GM12865 (cell line): ENCODE measurements at regions not wholly inside any gene's neighbourhood (a gene's known extent, or its start where the extent isn't known, plus 50 kb on each side); places are given as distances from the start of the nearest gene placed in this dataset.

Experiments used
- DNase-seq: peaks from one replicate; pipeline ENCODE4 v3.0.0; 2010; ENCODE audit warnings: low read depth
- H3K4me3 ChIP-seq: 2 replicates; pipeline ENCODE4 v1.5.1; 2011; ENCODE audit warnings: mild to moderate bottlenecking, low read depth, low read length, control low read depth
- TF ChIP-seq, protein P1 (sequence below): IDR thresholded peaks from 2 replicates; pipeline ENCODE4 v1.5.1; 2011; ENCODE audit warnings: low read length, control low read depth, low read depth, inconsistent platforms; ENCODE audit not compliant: insufficient read depth; ENCODE audit errors: missing control alignments

DNA sequence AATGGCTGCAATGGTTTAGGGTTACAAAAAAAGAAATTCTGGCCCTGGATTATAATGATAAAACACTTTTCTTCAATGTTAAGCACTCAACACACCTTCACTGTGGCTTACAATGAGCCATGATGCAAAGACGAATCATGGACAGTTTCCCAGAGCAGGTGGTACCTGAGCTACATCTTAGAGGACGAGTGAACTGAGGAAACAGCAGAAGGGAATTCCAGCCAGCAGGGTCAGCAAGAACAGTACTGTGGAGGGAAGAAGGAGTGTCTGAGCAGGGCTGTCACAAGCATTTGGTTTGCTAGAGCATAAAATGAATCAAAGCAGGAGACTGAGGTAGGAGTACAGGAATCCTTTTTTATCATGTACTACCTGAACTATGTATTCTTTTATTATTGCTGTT, 332.8 kb upstream of the C11orf87 start:
- no peak for DNase-seq
- TF ChIP-seq, protein P1, sequence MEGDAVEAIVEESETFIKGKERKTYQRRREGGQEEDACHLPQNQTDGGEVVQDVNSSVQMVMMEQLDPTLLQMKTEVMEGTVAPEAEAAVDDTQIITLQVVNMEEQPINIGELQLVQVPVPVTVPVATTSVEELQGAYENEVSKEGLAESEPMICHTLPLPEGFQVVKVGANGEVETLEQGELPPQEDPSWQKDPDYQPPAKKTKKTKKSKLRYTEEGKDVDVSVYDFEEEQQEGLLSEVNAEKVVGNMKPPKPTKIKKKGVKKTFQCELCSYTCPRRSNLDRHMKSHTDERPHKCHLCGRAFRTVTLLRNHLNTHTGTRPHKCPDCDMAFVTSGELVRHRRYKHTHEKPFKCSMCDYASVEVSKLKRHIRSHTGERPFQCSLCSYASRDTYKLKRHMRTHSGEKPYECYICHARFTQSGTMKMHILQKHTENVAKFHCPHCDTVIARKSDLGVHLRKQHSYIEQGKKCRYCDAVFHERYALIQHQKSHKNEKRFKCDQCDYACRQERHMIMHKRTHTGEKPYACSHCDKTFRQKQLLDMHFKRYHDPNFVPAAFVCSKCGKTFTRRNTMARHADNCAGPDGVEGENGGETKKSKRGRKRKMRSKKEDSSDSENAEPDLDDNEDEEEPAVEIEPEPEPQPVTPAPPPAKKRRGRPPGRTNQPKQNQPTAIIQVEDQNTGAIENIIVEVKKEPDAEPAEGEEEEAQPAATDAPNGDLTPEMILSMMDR = no peak
- H3K4me3 ChIP-seq = no peak overlapping the region

DNA sequence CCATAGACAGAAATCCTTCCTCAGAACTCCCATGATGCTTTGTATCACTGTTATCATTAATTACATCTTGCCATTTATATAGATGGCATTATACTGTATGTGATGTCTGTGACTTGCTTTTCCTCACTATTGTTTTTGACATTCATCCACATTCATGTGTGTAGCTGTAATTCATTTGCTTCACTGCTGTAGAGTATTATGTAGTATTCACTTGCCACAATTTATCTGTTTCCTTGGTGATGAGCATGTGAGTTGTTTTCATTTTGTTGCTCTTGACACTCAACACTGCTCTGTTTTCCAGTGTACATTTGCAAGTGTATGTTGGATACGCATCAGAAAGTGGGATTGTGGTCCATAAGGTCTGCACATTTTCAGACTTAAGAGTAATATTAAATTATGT, 328.6 kb upstream of the C11orf87 start:
- TF ChIP-seq, protein P1 = no peak
- no peak for DNase-seq
- H3K4me3 ChIP-seq = no peak overlapping the region

DNA sequence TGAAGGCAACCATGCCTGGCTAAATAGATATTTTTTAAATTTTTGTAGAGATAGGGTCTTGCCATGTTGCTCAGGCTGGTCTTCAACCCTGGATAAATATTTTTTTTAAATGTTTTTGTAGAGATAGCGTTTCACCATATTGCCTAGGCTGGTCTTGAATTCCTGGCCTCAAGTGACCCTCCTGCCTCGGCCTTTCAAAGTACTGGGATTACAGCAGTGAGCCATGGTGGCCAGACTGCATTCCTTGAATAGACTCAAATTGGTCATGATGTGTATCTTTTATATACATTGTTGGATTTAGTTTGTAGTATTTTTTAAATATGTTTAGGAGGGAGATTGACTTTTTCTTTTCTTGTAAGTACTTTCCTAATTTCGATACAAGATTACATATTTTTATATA, 325.7 kb upstream of the C11orf87 start:
- no peak for DNase-seq
- H3K4me3 ChIP-seq = no peak overlapping the region
- TF ChIP-seq, protein P1 = no peak

DNA sequence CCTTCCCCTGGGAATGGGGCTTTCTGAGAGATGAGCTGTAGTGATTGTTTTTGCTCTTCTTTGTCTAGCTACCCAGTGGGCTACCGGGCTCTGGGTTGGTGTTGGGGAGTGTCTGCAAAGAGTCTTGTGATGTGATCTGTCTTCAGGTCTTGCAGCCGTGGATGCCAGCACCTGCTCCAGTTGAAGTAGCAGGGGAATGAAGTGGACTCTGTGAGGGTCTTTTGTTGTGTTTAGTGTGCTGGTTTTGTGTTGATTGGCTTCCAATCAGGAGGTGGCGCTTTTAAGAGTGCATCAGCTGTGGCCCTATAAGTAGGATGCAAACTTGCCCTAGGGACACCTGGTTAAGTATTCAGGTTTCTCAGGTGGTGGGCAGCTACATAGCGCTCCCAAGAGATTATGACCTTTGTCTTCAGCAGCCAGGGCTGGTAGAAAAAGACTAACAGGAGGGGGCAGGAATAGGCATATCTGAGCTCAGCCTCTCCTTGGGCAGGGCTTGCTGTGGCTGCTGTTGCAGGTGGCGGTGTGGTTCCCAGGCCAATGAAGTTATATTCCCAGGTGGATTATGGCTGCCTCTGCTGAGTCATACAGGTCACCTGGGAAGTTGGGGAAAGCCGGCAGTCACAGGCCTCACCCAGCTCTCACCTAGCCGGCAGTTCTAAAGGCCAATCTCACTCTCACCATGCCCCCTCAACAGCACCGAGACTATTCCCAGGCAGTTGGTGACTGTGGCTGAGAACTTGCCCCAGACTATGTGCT, 315.7 kb upstream of the C11orf87 start:
- TF ChIP-seq, protein P1 = no peak
- DNase-seq = no peak

DNA sequence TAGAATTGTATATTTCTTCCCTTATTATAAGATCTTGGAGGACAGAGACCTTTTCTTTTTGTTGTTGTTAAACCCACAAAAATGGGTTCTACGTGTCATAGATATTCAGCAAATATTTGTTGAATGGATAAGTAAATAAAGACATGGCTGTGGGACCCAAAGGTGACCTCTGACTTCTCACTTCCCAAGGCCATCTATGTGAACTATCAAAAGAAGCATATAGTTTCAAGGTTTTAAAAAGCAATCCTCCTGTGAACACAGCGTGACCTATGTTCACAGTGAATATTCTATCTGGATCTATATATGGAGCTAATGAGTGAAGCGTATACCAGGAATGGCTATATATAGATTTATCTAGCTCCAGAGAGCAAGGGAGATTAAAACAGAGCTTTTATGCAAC, 312.8 kb upstream of the C11orf87 start:
- DNase-seq = no peak
- no peak overlapping the region for H3K4me3 ChIP-seq
- TF ChIP-seq, protein P1 = no peak

More for the DNA sequence above, 315.7 kb upstream of the C11orf87 start:
- no peak overlapping the region for H3K4me3 ChIP-seq

DNA sequence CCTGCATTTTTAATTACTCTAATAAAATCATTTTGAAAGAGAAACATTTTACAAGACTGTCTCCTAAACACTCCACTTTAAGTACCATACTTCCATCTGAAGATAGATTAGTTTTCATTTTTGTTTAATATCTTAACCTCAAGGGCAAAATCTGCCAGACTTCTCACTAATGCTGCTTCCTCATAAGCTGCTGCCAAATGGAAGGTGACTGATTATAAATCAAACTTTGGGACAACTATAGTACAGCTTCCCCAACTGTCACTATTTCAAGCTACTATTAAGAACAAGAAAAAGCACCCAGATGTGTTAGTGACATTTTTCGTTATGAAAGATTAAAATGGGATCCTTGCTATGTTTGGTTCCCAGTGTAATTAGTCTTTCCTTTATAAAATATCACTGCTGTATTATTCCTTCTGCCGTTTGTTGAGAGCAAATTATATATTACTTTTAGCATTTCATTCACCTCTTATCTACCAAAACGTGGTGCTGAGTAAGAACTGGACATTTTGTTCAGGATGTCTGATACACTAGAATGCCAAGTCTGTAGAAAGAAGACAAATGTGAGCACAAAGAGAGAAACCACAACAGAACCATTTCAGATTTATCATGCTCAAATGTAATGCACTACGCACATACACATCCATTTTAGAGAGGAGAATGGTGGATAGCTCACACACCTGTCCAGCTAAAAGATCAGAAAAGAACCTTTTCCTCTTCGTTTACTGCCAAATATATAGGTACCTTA, 312.2 kb upstream of the C11orf87 start:
- no peak for DNase-seq
- H3K4me3 ChIP-seq = no peak overlapping the region
- TF ChIP-seq, protein P1 = no peak
